Right lobe of liver (tissue), 6 donors: ENCODE measurements at regions not wholly inside any gene's neighbourhood (a gene's known extent, or its start where the extent isn't known, plus 50 kb on each side); places are given as distances from the start of the nearest gene placed in this dataset.
A peak's percentile ranks its signal among the peaks of the same experiment; 100 is the strongest.

Source experiments
- ATAC-seq, 4 donors: fragments of 200-7000 bp; cut with Tn5 transposase; one replicate each; pipeline ENCODE4 v1.9.1; 2020; ENCODE audit warnings: mild to moderate bottlenecking in 4 of 4, moderate library complexity in 4 of 4
- DNase-seq, 3 donors: peaks; one replicate each; pipeline ENCODE4 v3.0.0-alpha.2; 2020
- H3K27ac ChIP-seq, 3 donors: fragments of 200-600 bp; one replicate each; pipeline ENCODE4 v1.8.0; 2022
- H3K27me3 ChIP-seq, 2 donors: fragments of 200-600 bp; one replicate each; pipeline ENCODE4 v1.8.0; 2022
- H3K36me3 ChIP-seq, 4 donors: fragments of 200-600 bp; sonication (generic) in 1 of 4; one replicate each; pipeline versions ENCODE4 v1.5.1 to v1.8.0; 2017 to 2022; ENCODE audit warnings: control low read depth in 1 of 4
- H3K4me1 ChIP-seq, 4 donors: fragments of 200-600 bp; sonication (generic) in 1 of 4; one replicate each; pipeline versions ENCODE4 v1.5.1 to v1.8.0; 2017 to 2022; ENCODE audit warnings: control low read depth in 1 of 4
- H3K4me3 ChIP-seq, 3 donors: fragments of 200-600 bp; one replicate each; pipeline ENCODE4 v1.8.0; 2022
- H3K9me3 ChIP-seq, 4 donors: fragments of 200-600 bp; sonication (generic) in 1 of 4; one replicate each; pipeline versions ENCODE4 v1.5.1 to v1.8.0; 2017 to 2022; ENCODE audit warnings: control low read depth in 1 of 4
- CTCF ChIP-seq, 4 donors: fragments of 200-600 bp in 3 of 4; fragments of 450-650 bp in 1 of 4; IDR thresholded peaks; one replicate each; pipeline versions ENCODE4 v1.5.1 to v1.8.0; 2016 to 2022; ENCODE audit warnings: antibody characterized with exemption in 4 of 4, mild to moderate bottlenecking in 2 of 4
- POLR2A ChIP-seq: fragments of 450-650 bp; IDR thresholded peaks from one replicate; pipeline ENCODE4 v1.6.1; 2017; ENCODE audit warnings: antibody characterized with exemption, mild to moderate bottlenecking
- WGBS: methylation state at CpG from one replicate; pipeline ENCODE4 v1.1.6; 2018; ENCODE audit warnings: low coverage, low lambda C conversion rate; ENCODE audit not compliant: insufficient coverage; ENCODE audit errors: missing lambda C conversion rate; 5-methylcytosine and 5-hydroxymethylcytosine counted together
- intact Hi-C, 2 donors: fragments of 100-400 bp; cut with DNase I; formaldehyde crosslinking; loops; one replicate each; pipeline versions ENCODE4 v1.11.2 to v1.14.1; 2022
- donor health status: DM: no; HTN: yes; CAD: no.
- donor health status: DM: no; HTN: no; CAD: no.
- donor health status: DM: no; HTN: no; CAD: no.
- donor health status: DM: no; HTN: yes; CAD: no.
- donor health status: DM: no; HTN: yes; CAD: no.

GRCh38 chr9:26723486-26723885, 169.1 kb downstream of the CAAP1 start:
- ATAC-seq: peak; percentile 22 to 75 (median 46)
- no peaks in the 10 kb centered on the region for H3K4me1 ChIP-seq
- no peaks in the 10 kb centered on the region for H3K27me3 ChIP-seq
- DNase-seq: peak; percentile 20 to 51 (median 42)
- WGBS: 24% methylated on average over 9 of the region's 9 CpGs
- TF ChIP-seq POLR2A (no peak), CTCF (IDR thresholded peaks at IDR 0.05) (peak in 1 of 4 donors; percentile 44)
- intact Hi-C loops: no loop called here
- no peaks in the 10 kb centered on the region for H3K9me3 ChIP-seq
- no peak overlapping the region for H3K4me3 ChIP-seq
- no peak overlapping the region for H3K27ac ChIP-seq
- no peaks in the 10 kb centered on the region for H3K36me3 ChIP-seq

DNA sequence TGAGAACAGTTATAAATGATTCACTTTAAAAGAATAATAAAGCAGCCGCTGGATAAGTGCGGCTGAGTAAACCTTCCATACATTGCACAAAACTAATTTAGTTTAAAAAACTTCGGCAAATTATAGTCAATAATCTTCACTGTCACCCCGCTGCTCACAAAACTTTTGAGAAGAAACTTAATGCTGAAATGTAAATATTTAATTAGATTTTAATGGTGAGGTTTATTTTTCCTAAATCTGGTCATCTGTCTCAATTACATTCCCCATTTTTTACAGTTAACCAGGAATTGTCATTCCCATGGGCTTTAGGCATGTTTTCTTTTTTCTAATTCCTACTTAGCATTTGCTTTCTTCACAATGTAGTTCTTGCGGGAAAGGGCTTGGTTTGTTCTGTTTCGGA, 169.8 kb downstream of the CAAP1 start:
- Histone ChIP-seq H3K36me3 (no peaks in the 10 kb centered on the region), H3K9me3 (no peaks in the 10 kb centered on the region), H3K4me3 (no peak overlapping the region), H3K4me1 (no peaks in the 10 kb centered on the region), H3K27ac (no peak overlapping the region), H3K27me3 (no peaks in the 10 kb centered on the region)
- ATAC-seq (no peak), DNase-seq (no peak)
- TF ChIP-seq POLR2A (no peak), CTCF (IDR thresholded peaks at IDR 0.05) (no peak)
- intact Hi-C loops: no loop called here
- 69% methylated on average over 6 of the region's 6 CpGs for WGBS

DNA sequence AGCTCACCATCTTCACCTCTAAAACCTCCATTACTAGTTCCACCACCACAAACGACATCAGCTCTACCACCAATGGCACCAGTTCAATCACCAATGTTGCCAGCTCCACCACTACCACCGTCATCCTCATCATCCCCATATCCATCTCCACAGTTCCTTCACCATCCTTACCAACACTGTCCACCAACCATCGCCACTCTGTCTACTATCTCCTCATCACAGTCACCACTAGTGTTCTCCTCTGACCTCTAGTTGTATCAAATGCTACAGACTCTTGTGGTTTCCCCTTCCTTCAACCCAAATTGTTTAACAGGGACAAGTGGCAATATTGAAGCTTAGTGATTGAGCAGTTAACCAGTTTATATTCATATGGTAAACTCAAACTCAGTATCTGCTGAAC, 182.6 kb downstream of the CAAP1 start:
- DNase-seq: no peak
- Histone ChIP-seq H3K9me3 (no peaks in the 10 kb centered on the region), H3K4me3 (no peak overlapping the region), H3K27ac (no peak overlapping the region), H3K27me3 (no peaks in the 10 kb centered on the region), H3K4me1 (no peaks in the 10 kb centered on the region), H3K36me3 (no peaks in the 10 kb centered on the region)
- TF ChIP-seq CTCF (IDR thresholded peaks at IDR 0.05) (no peak), POLR2A (no peak)
- ATAC-seq: no peak
- intact Hi-C loops: no loop called here
- 29% methylated on average over 3 of the region's 3 CpGs for WGBS

DNA sequence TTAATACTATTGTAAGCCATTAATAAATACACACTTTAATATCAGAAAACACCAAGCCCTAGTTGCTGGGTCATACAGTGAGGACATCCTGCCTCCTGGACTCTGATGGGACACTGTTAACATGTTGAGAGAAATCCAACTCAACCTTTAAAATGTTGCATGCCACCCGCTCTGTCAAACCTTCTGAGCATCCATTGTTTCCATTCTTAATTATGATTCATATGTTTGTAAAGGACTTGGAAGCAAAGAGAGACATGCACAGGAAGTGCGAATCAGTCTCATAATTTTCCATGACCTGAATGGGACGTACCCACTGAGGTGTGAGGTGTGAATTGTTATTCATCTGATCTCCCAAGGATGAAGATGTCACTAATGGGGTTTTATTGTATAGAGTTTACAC, 186.4 kb downstream of the CAAP1 start:
- no peaks in the 10 kb centered on the region for H3K27me3 ChIP-seq
- 59% methylated on average over 3 of the region's 3 CpGs for WGBS
- no peak for ATAC-seq
- TF ChIP-seq CTCF (IDR thresholded peaks at IDR 0.05): no peak
- TF ChIP-seq POLR2A: no peak
- intact Hi-C loops: no loop called here
- no peak overlapping the region for H3K4me3 ChIP-seq
- no peaks in the 10 kb centered on the region for H3K36me3 ChIP-seq
- DNase-seq: no peak
- no peaks in the 10 kb centered on the region for H3K9me3 ChIP-seq
- H3K27ac ChIP-seq: no peak overlapping the region
- no peaks in the 10 kb centered on the region for H3K4me1 ChIP-seq

DNA sequence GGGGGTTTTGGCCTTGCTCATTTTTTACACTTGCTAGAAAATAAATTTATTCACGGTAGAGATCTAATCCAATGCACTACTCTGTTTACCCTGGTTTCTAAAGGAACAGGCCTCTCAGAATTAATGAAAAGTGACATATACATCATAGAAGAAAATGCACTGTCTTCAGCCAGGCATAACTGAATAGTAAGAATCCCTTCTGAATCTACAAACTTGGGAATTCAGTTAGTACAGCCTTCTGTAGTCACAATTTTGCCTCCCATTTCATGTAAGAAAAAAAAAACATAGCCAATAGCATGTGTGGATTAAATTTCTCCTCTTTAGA, 197.3 kb downstream of the CAAP1 start:
- Histone ChIP-seq H3K4me1 (no peaks in the 10 kb centered on the region), H3K4me3 (no peak overlapping the region), H3K27me3 (no peaks in the 10 kb centered on the region), H3K36me3 (no peaks in the 10 kb centered on the region), H3K9me3 (peaks cover 0 to 6% (median 0%) of the 10 kb centered on the region in 4 donors), H3K27ac (no peak overlapping the region)
- ATAC-seq (no peak), DNase-seq (no peak)
- intact Hi-C loops: no loop called here
- WGBS: 25% methylated on average over 1 of the region's 1 CpG
- TF ChIP-seq CTCF (IDR thresholded peaks at IDR 0.05) (no peak), POLR2A (no peak)
